ENCODE measurements at regions not wholly inside any gene's neighbourhood (a gene's known extent, or its start where the extent isn't known, plus 50 kb on each side); places are given as distances from the start of the nearest gene placed in this dataset.

GRCh38 chr2:220185766-220186305 lies 558.4 kb downstream of the SLC4A3 start:
- Histone ChIP-seq H3K9me3 (ENCODE audit: low read length) (no peaks in the 10 kb centered on the region), H3K36me3 (replicated peaks in 1 of 2; ENCODE audit: control insufficient read depth in 1 of 2, insufficient read depth in 2 of 2, low read length in 2 of 2) (no peaks in the 10 kb centered on the region), H3K9ac (ENCODE audit: insufficient read depth, low read depth, low read length) (no peak overlapping the region), H3K27ac (ENCODE audit: extremely low read length, insufficient read depth, low read length) (no peak overlapping the region), H3K27me3 (ENCODE audit: control insufficient read depth in 1 of 2, insufficient read depth in 2 of 2, low read length in 2 of 2) (no peaks in the 10 kb centered on the region), H3K4me2 (ENCODE audit: low read depth, low read length) (no peak overlapping the region), H4K20me1 (ENCODE audit: insufficient read depth, low read length) (no peaks in the 10 kb centered on the region), H3K4me1 (ENCODE audit: insufficient read depth, low read length) (no peaks in the 10 kb centered on the region), H2AFZ (ENCODE audit: low read length) (no peak overlapping the region), H3K4me3 (replicated peaks in 1 of 3; ENCODE audit: insufficient read depth in 1 of 3, low read depth in 2 of 3, low read length in 3 of 3) (no peak overlapping the region), H3K79me2 (ENCODE audit: insufficient read depth, low read length) (no peaks in the 10 kb centered on the region)
- in situ Hi-C loops (cut with HindIII; ENCODE audit: extremely low pct_ligation_motif_present, low pct_unique_long_range_greater_than_20kb) = no loop called here
- FAIRE-seq = no peak
- ChIA-PET POLR2A (no interaction called here), CTCF (ENCODE audit: low intra/inter-chr PET ratio, low total read pairs) (no interaction called here)
- TF ChIP-seq ATF7 (IDR thresholded peaks at IDR 0.05) (peak; percentile 56; the same call in 1 of the 2 replicates), ATF7 (CRISPR knock-in tag; IDR thresholded peaks at IDR 0.05) (no peak), MIER2 (CRISPR knock-in tag; IDR thresholded peaks at IDR 0.05) (no peak), CEBPB (IDR thresholded peaks at IDR 0.05; ENCODE audit: borderline replicate concordance, low read depth, low read length) (0 out of 2 replicates have a peak, but pooled peaks have one; percentile 12), ZNF333 (CRISPR knock-in tag; IDR thresholded peaks at IDR 0.05; ENCODE audit: borderline replicate concordance) (no peak)
- TF ChIP-seq, protein P1, sequence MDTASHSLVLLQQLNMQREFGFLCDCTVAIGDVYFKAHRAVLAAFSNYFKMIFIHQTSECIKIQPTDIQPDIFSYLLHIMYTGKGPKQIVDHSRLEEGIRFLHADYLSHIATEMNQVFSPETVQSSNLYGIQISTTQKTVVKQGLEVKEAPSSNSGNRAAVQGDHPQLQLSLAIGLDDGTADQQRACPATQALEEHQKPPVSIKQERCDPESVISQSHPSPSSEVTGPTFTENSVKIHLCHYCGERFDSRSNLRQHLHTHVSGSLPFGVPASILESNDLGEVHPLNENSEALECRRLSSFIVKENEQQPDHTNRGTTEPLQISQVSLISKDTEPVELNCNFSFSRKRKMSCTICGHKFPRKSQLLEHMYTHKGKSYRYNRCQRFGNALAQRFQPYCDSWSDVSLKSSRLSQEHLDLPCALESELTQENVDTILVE (CRISPR knock-in tag; IDR thresholded peaks at IDR 0.05) = no peak
- ATAC-seq = no peak
- no TSS peak for BruUV-seq (replicated peaks)
- DNase-seq (ENCODE audit: low spot score) = no peak
- intact Hi-C loops (cut with micrococcal nuclease; ENCODE audit: unreplicated experiment) = no loop called here
- WGBS (ENCODE audit: low lambda C conversion rate) = 4% methylated on average over 2 of the region's 2 CpGs

DNA sequence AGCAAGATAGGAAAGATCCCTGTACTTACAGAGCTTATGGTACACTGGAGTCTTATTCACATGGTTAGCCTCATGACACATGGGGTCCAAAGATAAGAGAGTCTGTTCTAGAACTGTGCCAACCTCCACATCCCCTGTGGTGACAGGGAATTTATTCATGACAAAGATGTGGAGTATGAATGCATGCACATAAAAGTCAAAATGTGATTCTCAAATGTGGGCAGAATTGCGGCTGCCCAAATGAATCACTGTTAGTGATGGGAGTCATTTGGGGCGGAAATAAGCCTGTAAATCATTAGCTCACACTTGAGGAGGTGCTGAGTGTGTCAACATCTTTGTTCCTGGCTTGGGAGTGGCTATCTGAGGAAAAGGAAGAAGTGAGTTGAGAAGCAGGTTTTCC lies 560.6 kb downstream of the SLC4A3 start:
- POLR2A ChIA-PET = no interaction called here
- H3K27ac ChIP-seq (ENCODE audit: extremely low read length, insufficient read depth, low read length) = no peak overlapping the region
- ATAC-seq = no peak

More for the DNA sequence above, 560.6 kb downstream of the SLC4A3 start:
- TF ChIP-seq YEATS2 (CRISPR knock-in tag; IDR thresholded peaks at IDR 0.05; ENCODE audit: borderline replicate concordance) (no peak), ZNF549 (CRISPR knock-in tag; IDR thresholded peaks at IDR 0.05) (no peak), ZNF883 (CRISPR knock-in tag; IDR thresholded peaks at IDR 0.05; ENCODE audit: not compliant biosample characterization) (no peak), CREM (IDR thresholded peaks at IDR 0.05) (no peak), CREM (CRISPR knock-in tag; IDR thresholded peaks at IDR 0.05) (no peak), PHF8 (CRISPR knock-in tag; IDR thresholded peaks at IDR 0.05) (no peak), RORA (CRISPR knock-in tag; IDR thresholded peaks at IDR 0.05) (no peak), ZNF441 (CRISPR knock-in tag; IDR thresholded peaks at IDR 0.05; ENCODE audit: borderline replicate concordance) (no peak), BCL6 (CRISPR knock-in tag; IDR thresholded peaks at IDR 0.05) (no peak)
- H3K4me3 ChIP-seq (replicated peaks in 1 of 3; ENCODE audit: insufficient read depth in 1 of 3, low read depth in 2 of 3, low read length in 3 of 3) = no peak overlapping the region
- H2AFZ ChIP-seq (ENCODE audit: low read length) = no peak overlapping the region
- H3K4me1 ChIP-seq (ENCODE audit: insufficient read depth, low read length) = no peaks in the 10 kb centered on the region
- no peaks in the 10 kb centered on the region for H4K20me1 ChIP-seq (ENCODE audit: insufficient read depth, low read length)
- H3K36me3 ChIP-seq (replicated peaks in 1 of 2; ENCODE audit: control insufficient read depth in 1 of 2, insufficient read depth in 2 of 2, low read length in 2 of 2) = no peaks in the 10 kb centered on the region
- WGBS (ENCODE audit: low lambda C conversion rate) = 20% methylated on average over 2 of the region's 2 CpGs
- no peak for DNase-seq (ENCODE audit: low spot score)
- BruUV-seq (replicated peaks) = no TSS peak
- in situ Hi-C loops (cut with HindIII; ENCODE audit: extremely low pct_ligation_motif_present, low pct_unique_long_range_greater_than_20kb) (no loop called here), intact Hi-C loops (cut with micrococcal nuclease; ENCODE audit: unreplicated experiment) (no loop called here)
- H3K9me3 ChIP-seq (ENCODE audit: low read length) = peaks cover 8% of the 10 kb centered on the region
- H3K27me3 ChIP-seq (ENCODE audit: control insufficient read depth in 1 of 2, insufficient read depth in 2 of 2, low read length in 2 of 2) = no peaks in the 10 kb centered on the region
- H3K4me2 ChIP-seq (ENCODE audit: low read depth, low read length) = no peak overlapping the region
- CTCF ChIA-PET (ENCODE audit: low intra/inter-chr PET ratio, low total read pairs) = no interaction called here
- no peak overlapping the region for H3K9ac ChIP-seq (ENCODE audit: insufficient read depth, low read depth, low read length)
- no peak for FAIRE-seq
- H3K79me2 ChIP-seq (ENCODE audit: insufficient read depth, low read length) = no peaks in the 10 kb centered on the region
